ENCODE measurements at regions not wholly inside any gene's neighbourhood (a gene's known extent, or its start where the extent isn't known, plus 50 kb on each side); places are given as distances from the start of the nearest gene placed in this dataset.
A peak's percentile ranks its signal among the peaks of the same experiment; 100 is the strongest.

DNA sequence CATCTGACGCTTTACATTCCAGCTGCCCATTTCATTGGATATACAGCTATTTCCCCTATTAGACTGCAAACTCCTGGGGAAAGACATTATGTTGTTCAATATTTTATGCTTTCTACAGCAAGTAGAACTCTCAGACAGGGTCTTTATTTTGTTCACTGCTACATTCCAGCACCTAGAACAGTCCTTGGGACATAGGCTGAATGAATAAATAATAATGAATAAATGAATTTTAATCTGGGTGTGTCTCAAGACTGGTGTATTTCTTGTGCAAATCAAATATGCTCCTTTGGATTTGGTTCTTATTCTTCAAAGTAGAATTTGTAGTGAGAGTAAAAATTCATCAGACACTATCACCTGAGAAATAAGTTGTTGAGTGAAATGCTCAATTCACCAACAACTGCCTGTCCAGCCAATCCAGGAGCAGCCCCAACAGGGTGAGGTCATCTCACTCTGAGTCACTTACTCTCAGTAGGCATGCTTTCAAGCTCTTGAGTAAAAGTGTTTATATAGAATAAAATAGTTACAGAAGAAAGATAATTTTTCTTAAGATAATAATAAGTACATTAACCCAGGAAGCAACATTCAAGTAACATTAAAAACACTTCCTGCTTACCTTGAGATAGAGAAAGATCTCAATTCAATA, 287.5 kb upstream of the NPVF start:
- Mint-ChIP-seq H3K27me3 (no peaks in the 10 kb centered on the region), H3K27ac (no peak overlapping the region), H3K9me3 (peaks cover 4 to 6% of the 10 kb centered on the region in 2 donors), H3K4me1 (peaks cover 13% of the 10 kb centered on the region), H3K4me3 (no peak overlapping the region)
- ATAC-seq (peak; percentile 66), DNase-seq (no peak)

DNA sequence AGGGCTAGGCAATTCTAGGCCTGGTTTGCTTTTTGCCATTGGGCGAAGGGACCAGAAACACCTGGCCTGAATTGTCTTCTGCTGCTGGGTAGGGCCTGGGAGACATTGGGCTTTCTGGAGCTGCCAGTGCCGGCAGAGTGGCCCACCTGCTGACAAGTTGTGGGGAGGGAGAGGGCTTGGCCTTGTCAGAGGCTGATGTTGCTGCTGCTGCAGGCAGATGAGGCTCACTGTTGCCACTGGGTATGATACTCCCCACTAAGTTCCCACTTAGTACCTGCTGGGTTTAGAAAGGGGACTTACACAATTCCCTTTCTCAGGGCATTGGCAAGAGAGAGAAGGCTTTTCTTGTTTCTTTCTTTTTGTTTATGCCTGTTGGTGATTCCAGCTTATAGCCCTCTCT, 289.6 kb upstream of the NPVF start:
- Mint-ChIP-seq H3K4me3 (no peak overlapping the region), H3K9me3 (peaks cover 4 to 6% of the 10 kb centered on the region in 2 donors), H3K4me1 (peaks cover 20% of the 10 kb centered on the region), H3K27ac (no peak overlapping the region), H3K27me3 (no peaks in the 10 kb centered on the region)
- DNase-seq (no peak), ATAC-seq (no peak)

DNA sequence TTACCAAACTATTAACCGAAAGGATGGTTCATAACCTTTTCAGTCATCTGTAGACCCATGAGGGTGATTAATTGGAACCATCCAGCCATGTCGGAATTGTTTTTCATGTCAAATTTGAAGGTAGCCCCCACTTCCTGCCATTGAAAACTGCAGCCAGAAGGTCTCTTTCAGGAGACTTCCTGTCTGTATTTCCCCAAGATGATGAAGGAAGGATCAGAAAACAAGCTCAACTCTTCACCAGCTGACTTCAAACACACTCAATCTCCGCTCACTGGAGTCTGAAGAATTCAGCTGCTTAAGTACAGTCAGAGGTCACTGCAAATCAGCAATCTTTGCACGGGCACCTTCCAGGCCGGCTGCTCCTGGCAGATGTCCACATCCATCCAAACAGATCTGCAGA, 291.7 kb upstream of the NPVF start:
- peak overlapping the region in 1 of 2 donors; percentile 67 for H3K27ac Mint-ChIP-seq
- peaks cover 20% of the 10 kb centered on the region for H3K4me1 Mint-ChIP-seq
- no peak overlapping the region for H3K4me3 Mint-ChIP-seq
- no peaks in the 10 kb centered on the region for H3K27me3 Mint-ChIP-seq
- ATAC-seq (peak; percentile 37), DNase-seq (no peak)
- H3K9me3 Mint-ChIP-seq = peaks cover 4 to 6% of the 10 kb centered on the region in 2 donors

DNA sequence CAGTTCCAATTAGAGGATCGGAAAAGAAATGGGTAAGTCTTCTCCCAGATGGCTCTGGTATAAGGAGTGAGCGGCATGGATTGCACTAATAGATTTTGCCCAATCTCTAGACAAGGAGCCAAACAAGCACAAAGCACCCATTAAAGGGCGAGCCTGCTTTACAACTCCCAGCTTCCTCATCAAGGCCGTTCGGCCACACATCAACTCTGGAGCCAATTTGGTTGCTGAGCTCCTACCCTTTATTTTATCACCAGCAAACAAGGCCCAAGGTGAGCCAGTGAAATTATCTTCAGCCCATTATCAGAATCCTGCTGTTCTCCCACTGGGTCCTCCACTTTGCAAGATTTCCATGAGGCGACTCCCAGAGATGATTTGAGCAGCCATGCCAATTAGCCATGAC, 292.2 kb upstream of the NPVF start:
- peaks cover under 1 to 6% of the 10 kb centered on the region in 2 donors for H3K9me3 Mint-ChIP-seq

DNA sequence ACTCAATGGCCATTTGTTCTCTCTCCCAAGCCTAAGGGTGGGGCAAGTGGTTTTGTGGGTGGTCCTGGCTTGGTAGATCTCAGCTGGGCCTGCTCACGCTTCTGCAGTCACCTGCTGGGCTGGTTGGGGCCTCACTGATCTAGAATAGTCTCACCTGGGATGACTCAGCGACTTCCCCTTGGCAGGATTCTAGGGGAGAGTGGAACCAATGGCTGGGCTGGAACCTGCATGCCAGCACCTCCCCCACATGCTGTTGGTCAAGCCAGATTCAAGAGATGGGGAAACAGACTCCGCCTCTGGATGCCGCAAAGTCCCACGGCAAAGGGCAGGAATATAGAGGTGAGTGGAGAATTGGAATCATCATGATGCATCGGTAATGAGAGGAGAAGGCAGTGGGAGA, 292.9 kb upstream of the NPVF start:
- no peak for DNase-seq
- Mint-ChIP-seq H3K4me3 (no peak overlapping the region), H3K27me3 (no peaks in the 10 kb centered on the region), H3K9me3 (peaks cover 0 to 6% of the 10 kb centered on the region in 2 donors), H3K27ac (no peak overlapping the region), H3K4me1 (peaks cover 20% of the 10 kb centered on the region)
- no peak for ATAC-seq

More for the DNA sequence above, 292.2 kb upstream of the NPVF start:
- DNase-seq (no peak), ATAC-seq (no peak)
- H3K4me3 Mint-ChIP-seq = no peak overlapping the region
- peak overlapping the region in 1 of 2 donors; percentile 31 for H3K27ac Mint-ChIP-seq
- H3K4me1 Mint-ChIP-seq = peaks cover 20% of the 10 kb centered on the region
- H3K27me3 Mint-ChIP-seq = no peaks in the 10 kb centered on the region

DNA sequence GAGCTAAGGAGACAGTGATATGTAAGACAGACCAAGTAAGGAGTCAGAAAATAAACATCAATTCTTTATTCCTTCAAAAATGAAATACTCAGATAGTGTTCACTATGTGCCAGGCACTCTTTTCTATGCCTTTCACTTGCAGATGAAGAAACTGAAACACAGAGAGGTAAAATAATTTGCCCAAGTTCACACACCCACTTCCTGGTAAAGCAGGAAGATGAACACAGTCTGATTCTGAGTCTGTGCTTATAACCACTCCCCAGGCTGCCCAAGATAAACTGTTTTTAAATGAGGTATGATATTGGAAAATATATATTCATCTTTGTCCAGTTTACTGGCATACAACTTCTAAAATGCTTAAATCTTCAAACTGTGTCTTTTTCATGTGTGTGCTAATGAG, 294.4 kb upstream of the NPVF start:
- peaks cover 20% of the 10 kb centered on the region for H3K4me1 Mint-ChIP-seq
- H3K4me3 Mint-ChIP-seq = no peak overlapping the region
- peaks cover 0 to 6% of the 10 kb centered on the region in 2 donors for H3K9me3 Mint-ChIP-seq
- DNase-seq (no peak), ATAC-seq (peak; percentile 68)
- H3K27ac Mint-ChIP-seq = no peak overlapping the region
- no peaks in the 10 kb centered on the region for H3K27me3 Mint-ChIP-seq

DNA sequence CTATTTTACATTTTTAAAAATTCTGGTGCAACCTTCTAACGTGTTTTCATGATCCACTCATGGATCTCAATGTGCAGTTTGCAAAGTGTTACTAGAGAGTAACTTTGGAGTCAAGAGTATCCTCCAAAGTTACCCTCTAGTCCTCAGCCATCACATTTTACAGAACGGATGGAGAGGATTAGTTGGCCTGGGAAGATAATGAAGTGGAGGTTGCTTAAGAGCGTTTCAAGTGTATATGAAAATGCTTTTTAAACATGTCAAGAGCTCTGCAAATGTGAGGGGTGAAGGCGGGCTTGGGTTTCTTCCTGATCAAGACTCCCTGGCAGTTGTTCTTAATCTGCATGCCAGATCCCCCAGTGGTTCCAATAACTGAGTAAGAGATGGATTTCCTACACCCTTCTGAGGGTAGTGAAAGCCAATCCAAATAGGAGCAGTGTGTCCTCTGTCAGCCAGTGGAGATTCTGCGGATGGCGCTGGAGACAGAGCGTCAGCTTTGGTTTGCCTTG, 299.4 kb upstream of the NPVF start:
- ATAC-seq (no peak), DNase-seq (no peak)
- Mint-ChIP-seq H3K27me3 (no peaks in the 10 kb centered on the region), H3K4me3 (no peak overlapping the region), H3K27ac (no peak overlapping the region), H3K9me3 (no peaks in the 10 kb centered on the region), H3K4me1 (no peaks in the 10 kb centered on the region)

DNA sequence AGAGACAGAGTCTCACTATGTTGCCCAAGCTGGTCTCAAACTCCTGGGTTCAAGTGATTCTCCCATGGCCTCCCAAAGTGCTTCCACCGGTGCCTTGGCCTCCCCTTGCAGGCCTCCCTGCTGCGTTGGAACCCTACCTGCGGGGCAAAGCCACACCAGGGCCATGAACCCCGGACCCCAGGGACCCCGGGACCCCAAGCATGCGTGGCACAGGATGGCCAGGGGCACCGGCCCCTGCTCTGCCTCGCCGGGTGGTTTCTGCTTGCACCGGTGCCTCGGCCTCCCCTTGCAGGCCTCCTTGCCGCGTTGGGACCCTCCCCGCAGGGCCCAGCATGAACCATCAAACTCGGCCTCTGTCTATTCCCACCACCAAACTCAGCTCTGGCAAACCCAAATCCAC, 301.0 kb upstream of the NPVF start:
- Mint-ChIP-seq H3K9me3 (no peaks in the 10 kb centered on the region), H3K4me1 (no peaks in the 10 kb centered on the region), H3K27me3 (no peaks in the 10 kb centered on the region), H3K4me3 (no peak overlapping the region), H3K27ac (no peak overlapping the region)
- DNase-seq = no peak
- no peak for ATAC-seq

DNA sequence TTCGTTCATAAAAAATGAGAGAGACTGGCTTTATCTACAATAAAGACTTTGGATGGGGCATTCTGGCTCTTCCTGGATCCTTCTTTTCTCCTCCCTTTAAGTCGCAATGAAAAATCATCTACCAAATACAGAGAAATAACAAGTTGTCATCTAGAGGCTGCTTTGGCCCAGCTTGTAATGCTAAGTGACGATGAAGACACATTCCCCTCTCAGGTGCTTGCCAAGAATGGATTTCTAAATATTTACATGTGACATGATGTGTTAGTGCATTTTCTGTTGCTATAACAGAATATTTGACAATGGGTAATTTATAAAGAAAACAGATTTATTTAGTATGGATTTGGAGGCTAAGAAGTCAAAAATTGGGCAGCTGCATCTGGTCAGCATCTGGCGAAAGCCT, 308.6 kb upstream of the NPVF start:
- ATAC-seq = no peak
- H3K27ac Mint-ChIP-seq = no peak overlapping the region

DNA sequence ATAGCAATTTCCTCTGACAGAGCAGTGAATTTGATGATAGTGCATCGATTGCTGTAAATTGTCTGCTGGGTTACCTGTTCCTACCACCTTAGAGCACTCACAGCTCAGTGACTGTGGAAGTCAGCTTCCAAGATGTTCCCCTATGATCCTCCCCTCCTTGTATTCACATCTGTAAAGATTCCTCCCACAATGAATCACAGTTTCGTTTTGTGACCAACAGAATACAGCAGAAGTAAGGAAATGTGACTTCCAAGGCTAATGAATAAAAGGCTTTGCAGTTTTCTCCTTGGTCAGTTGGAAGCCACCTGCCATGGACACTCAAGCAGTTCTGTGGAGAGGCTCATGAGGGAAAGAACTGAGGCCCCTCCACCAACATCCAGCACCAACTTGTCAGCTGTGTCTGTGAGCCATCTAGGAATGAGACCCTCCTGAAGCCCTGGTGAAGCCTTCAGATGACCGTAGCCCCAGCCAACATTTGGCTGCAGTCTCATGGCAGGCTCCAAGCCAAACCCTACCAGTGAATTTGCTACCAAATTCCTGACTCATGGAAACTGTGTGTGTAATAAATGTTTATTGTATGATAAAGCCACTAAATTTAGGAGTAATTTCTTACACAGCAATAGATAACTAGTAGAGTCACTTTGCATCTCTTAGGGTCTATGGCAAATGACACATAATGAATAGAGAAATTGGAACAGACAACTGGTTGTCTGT, 309.5 kb upstream of the NPVF start:
- Mint-ChIP-seq H3K4me3 (no peak overlapping the region), H3K4me1 (peaks cover 8% of the 10 kb centered on the region), H3K9me3 (no peaks in the 10 kb centered on the region), H3K27me3 (no peaks in the 10 kb centered on the region), H3K27ac (no peak overlapping the region)
- ATAC-seq (no peak), DNase-seq (no peak)

More for the DNA sequence above, 308.6 kb upstream of the NPVF start:
- no peak for DNase-seq
- no peaks in the 10 kb centered on the region for H3K9me3 Mint-ChIP-seq
- H3K27me3 Mint-ChIP-seq = no peaks in the 10 kb centered on the region
- H3K4me3 Mint-ChIP-seq = no peak overlapping the region
- peaks cover 8% of the 10 kb centered on the region for H3K4me1 Mint-ChIP-seq

DNA sequence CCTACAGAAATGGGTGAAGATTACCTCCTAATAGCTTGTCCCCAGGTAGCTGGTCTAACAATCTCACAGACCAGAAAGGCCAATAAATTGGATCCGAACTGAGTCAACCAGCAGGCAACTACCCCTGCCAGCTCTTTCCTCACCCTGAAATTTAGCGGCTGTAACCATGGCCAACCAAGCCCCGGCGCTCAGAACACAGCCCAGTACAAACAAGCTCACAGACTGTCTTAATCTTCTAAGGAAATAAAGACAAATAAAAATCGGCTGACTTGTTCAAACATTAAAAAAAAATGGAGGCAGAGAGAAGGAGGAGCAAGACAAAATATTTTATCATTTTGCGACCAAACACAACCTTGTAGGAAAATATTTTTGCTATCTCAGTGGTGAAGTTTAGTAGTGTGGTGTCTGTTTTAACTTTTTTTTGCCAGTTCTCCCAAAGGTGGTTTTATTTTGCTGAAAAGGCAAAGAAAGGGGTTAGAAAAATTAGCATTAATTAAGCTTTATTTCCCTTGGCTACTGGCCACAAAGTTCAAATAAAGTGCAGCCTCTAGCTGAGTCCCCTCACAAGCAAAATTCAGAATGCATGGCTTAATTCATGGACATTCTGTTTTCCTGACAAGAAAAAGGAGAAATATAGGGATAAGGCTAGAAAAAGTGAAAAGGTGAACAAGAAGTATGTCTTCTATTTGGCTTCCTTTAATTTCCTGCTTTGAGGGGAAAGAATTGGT, 313.0 kb upstream of the NPVF start:
- no peak overlapping the region for H3K4me3 Mint-ChIP-seq
- no peak for ATAC-seq
- no peak for DNase-seq
- no peaks in the 10 kb centered on the region for H3K9me3 Mint-ChIP-seq
- H3K27me3 Mint-ChIP-seq = peaks cover 23% of the 10 kb centered on the region
- no peak overlapping the region for H3K27ac Mint-ChIP-seq
- H3K4me1 Mint-ChIP-seq = peaks cover 8% of the 10 kb centered on the region

DNA sequence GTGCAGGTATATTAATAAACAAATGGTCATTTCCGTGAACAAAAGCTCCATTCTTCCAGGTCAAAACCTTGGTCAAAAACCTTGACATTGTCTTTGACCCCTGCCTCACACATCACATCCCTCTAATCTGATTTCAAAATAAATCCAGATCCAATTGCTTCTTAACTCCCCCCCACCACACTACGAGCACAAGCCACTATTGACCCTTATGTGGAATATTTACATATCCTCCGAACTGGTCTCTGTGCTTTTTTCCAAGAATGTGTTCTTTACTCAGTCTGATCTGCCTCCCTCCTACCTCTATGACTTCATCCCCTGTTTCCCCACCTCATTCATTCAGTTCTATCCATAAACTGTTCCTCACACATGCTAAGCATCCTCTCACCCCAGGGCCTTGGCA, 313.6 kb upstream of the NPVF start:
- DNase-seq (no peak), ATAC-seq (no peak)
- no peaks in the 10 kb centered on the region for H3K9me3 Mint-ChIP-seq
- H3K4me3 Mint-ChIP-seq = no peak overlapping the region
- H3K4me1 Mint-ChIP-seq = peaks cover 8% of the 10 kb centered on the region
- peaks cover 23% of the 10 kb centered on the region for H3K27me3 Mint-ChIP-seq
- H3K27ac Mint-ChIP-seq = no peak overlapping the region

DNA sequence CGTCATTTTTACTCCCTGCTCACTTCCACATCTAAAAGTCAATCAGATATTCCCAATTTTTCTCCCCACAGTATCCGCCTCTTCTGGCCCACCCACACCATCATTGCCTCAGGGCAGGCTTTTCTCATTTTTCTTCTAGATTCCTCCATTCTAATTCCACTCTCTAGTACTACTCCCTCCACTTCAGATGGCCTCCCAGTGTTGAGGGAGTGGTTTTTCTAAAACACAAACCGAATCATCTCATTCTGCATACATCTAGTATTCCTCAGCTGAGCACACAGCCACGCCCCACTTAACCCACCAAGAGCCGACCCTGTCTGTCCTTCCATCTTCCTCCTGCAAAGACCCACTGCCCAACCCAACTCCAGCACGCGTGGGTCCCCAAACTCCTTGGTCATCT, 314.9 kb upstream of the NPVF start:
- DNase-seq (no peak), ATAC-seq (no peak)
- Mint-ChIP-seq H3K4me3 (no peak overlapping the region), H3K27ac (no peak overlapping the region), H3K27me3 (peaks cover 29% of the 10 kb centered on the region), H3K9me3 (no peaks in the 10 kb centered on the region), H3K4me1 (peaks cover 8% of the 10 kb centered on the region)

DNA sequence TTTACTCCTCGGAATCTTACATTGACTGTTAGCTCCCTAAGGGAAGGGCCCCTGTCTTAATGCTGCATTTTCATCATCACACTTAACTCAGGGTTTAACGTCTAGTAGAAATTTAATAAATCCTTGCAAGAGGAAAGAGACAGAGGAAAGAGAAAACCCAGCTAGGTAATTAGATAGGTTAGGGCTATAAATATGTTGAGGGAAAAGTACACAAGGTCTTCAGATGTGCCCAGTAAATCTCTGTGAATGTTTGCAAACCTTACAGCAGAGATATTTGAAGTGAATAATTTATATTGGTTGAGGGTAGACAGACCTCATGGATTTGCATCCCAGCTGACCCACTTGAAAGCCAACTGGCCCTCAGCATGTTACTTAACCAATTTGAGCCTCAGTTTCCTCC, 315.5 kb upstream of the NPVF start:
- Mint-ChIP-seq H3K27ac (no peak overlapping the region), H3K4me3 (no peak overlapping the region), H3K4me1 (peaks cover 7% of the 10 kb centered on the region), H3K9me3 (no peaks in the 10 kb centered on the region), H3K27me3 (peaks cover 29% of the 10 kb centered on the region)
- no peak for ATAC-seq
- no peak for DNase-seq

DNA sequence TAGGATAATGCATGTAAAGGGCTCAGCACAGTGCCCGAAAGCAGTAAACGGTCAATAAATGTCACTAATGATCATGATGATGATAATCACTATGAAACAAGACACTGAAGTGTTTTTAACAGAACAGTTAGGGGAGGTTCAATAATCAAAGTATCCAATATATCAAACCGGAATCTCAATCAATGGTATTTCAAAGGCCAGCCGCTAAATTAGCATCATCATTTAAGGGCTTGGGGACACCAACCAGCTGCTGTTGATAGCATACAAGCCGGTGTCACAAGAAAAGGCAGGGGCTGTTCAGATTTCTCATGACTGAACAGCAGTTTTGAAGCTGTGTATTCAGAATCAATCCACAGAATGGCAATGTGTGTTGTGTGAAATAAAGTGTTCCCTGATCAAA, 316.0 kb upstream of the NPVF start:
- DNase-seq (no peak), ATAC-seq (no peak)
- Mint-ChIP-seq H3K4me1 (peaks cover 2% of the 10 kb centered on the region), H3K27ac (no peak overlapping the region), H3K4me3 (no peak overlapping the region), H3K9me3 (no peaks in the 10 kb centered on the region), H3K27me3 (peaks cover 29% of the 10 kb centered on the region)
